GM23338 (cell line): ENCODE measurements at regions not wholly inside any gene's neighbourhood (a gene's known extent, or its start where the extent isn't known, plus 50 kb on each side); places are given as distances from the start of the nearest gene placed in this dataset.

Experiments used
- ATAC-seq: fragments of 200-7000 bp; cut with Tn5 transposase; 3 replicates; pipeline ENCODE4 v1.9.1; 2020
- DNase-seq: peaks from one replicate; pipeline ENCODE4 v3.0.0-alpha.2; 2015; ENCODE audit warnings: low spot score
- H2AFZ ChIP-seq: fragments of 200-600 bp; sonication (generic); 2 replicates; pipeline ENCODE4 v1.8.0; 2016; ENCODE audit warnings: antibody characterized with exemption, mild to moderate bottlenecking, moderate library complexity
- H3F3A ChIP-seq: fragments of 200-600 bp; sonication (generic); replicated peaks from 2 replicates; pipeline ENCODE4 v1.8.0; 2017; ENCODE audit warnings: antibody characterized with exemption, mixed run types, low read depth
- H3K27ac ChIP-seq: fragments of 200-600 bp; sonication (generic); 2 replicates; pipeline ENCODE4 v1.6.1; 2016; ENCODE audit warnings: low read depth
- H3K27me3 ChIP-seq: fragments of 200-600 bp; sonication (generic); 2 replicates; pipeline ENCODE4 v1.8.0; 2016; ENCODE audit warnings: mild to moderate bottlenecking, mixed run types, moderate library complexity; ENCODE audit not compliant: insufficient read depth
- H3K36me3 ChIP-seq: fragments of 200-600 bp; sonication (generic); 2 replicates; pipeline ENCODE4 v1.8.0; 2016; ENCODE audit warnings: mild to moderate bottlenecking; ENCODE audit not compliant: insufficient read depth
- H3K4me1 ChIP-seq: fragments of 200-600 bp; sonication (generic); 2 replicates; pipeline ENCODE4 v1.8.0; 2016; ENCODE audit warnings: mild to moderate bottlenecking, moderate library complexity; ENCODE audit not compliant: insufficient read depth
- H3K4me2 ChIP-seq: fragments of 200-600 bp; sonication (generic); 2 replicates; pipeline ENCODE4 v1.7.1; 2017; ENCODE audit warnings: mixed run types
- H3K4me3 ChIP-seq: fragments of 200-600 bp; sonication (generic); 2 replicates; pipeline ENCODE4 v1.6.1; 2016; ENCODE audit warnings: mixed run types
- H3K79me2 ChIP-seq: fragments of 200-600 bp; sonication (generic); replicated peaks from 2 replicates; pipeline ENCODE4 v1.8.0; 2017; ENCODE audit warnings: mild to moderate bottlenecking; ENCODE audit not compliant: insufficient read depth
- H3K9me2 ChIP-seq: fragments of 200-600 bp; sonication (generic); 2 replicates; pipeline ENCODE4 v1.8.0; 2017; ENCODE audit not compliant: insufficient read depth
- H4K20me1 ChIP-seq: fragments of 200-600 bp; sonication (generic); replicated peaks from 2 replicates; pipeline ENCODE4 v1.8.0; 2017; ENCODE audit warnings: mild to moderate bottlenecking; ENCODE audit not compliant: insufficient read depth
- H3K27ac Mint-ChIP-seq: 2 replicates; pipeline ENCODE4 v1.8.0; 2020; ENCODE audit warnings: inconsistent platforms, mild to moderate bottlenecking, moderate library complexity, mixed read lengths
- H3K27me3 Mint-ChIP-seq: 3 replicates; pipeline ENCODE4 v1.8.0; 2022; ENCODE audit warnings: low read depth, mild to moderate bottlenecking, moderate library complexity, mixed read lengths, inconsistent platforms; ENCODE audit not compliant: insufficient read depth, poor library complexity
- H3K36me3 Mint-ChIP-seq: 3 replicates; pipeline ENCODE4 v1.8.0; 2021; ENCODE audit warnings: low read depth, mild to moderate bottlenecking, inconsistent platforms, moderate library complexity, mixed read lengths
- H3K4me1 Mint-ChIP-seq: 3 replicates; pipeline ENCODE4 v1.8.0; 2020; ENCODE audit warnings: mild to moderate bottlenecking, inconsistent platforms, mixed read lengths
- H3K4me3 Mint-ChIP-seq: 3 replicates; pipeline ENCODE4 v1.8.0; 2021; ENCODE audit warnings: moderate library complexity, mild to moderate bottlenecking, inconsistent platforms, mixed read lengths
- H3K9me3 Mint-ChIP-seq: 3 replicates; pipeline ENCODE4 v1.8.0; 2020; ENCODE audit warnings: moderate library complexity, mild to moderate bottlenecking, inconsistent platforms, mixed read lengths
- EZH2 ChIP-seq: fragments of 200-600 bp; sonication (generic); IDR thresholded peaks from one replicate; pipeline ENCODE4 v1.8.0; 2017; ENCODE audit warnings: antibody characterized with exemption, mild to moderate bottlenecking, low read depth; ENCODE audit not compliant: unreplicated experiment
- EZH2phosphoT487 ChIP-seq: fragments of 200-600 bp; sonication (generic); IDR thresholded peaks from one replicate; pipeline ENCODE4 v1.8.1; 2018; ENCODE audit warnings: antibody characterized with exemption; ENCODE audit not compliant: unreplicated experiment
- JUNB ChIP-seq: IDR thresholded peaks from one replicate; pipeline ENCODE4 v1.6.1; 2016; ENCODE audit warnings: antibody characterized with exemption; ENCODE audit not compliant: unreplicated experiment
- NANOG ChIP-seq: IDR thresholded peaks from 2 replicates; pipeline ENCODE4 v1.6.1; 2016; ENCODE audit warnings: antibody characterized with exemption, borderline replicate concordance
- ZNF331 ChIP-seq: fragments of 250-450 bp; sonication (Bioruptor Pico); IDR thresholded peaks from 2 replicates; pipeline ENCODE4 v1.5.0; 2020; ENCODE audit warnings: low read depth, mild to moderate bottlenecking, moderate library complexity
- TF ChIP-seq, protein P1 (sequence below): fragments of 250-450 bp; sonication (Bioruptor Pico); IDR thresholded peaks from 2 replicates; pipeline ENCODE4 v1.5.0; 2020; ENCODE audit warnings: mild to moderate bottlenecking, moderate library complexity
- TF ChIP-seq, protein P2 (sequence below), 2 experiments: fragments of 200-600 bp in 1 of 2; sonication (generic) in 1 of 2; conservative IDR thresholded peaks; 2 replicates each; pipeline versions ENCODE4 v1.5.1 to v1.6.1; 2016 to 2017; ENCODE audit warnings: antibody characterized with exemption in 2 of 2, low read depth in 2 of 2, mild to moderate bottlenecking in 2 of 2, moderate library complexity in 1 of 2
- TF ChIP-seq, protein P3 (sequence below): IDR thresholded peaks from 2 replicates; pipeline ENCODE4 v1.6.1; 2016; ENCODE audit warnings: antibody characterized with exemption
- TF ChIP-seq, protein P4 (sequence below): IDR thresholded peaks from one replicate; pipeline ENCODE4 v1.6.1; 2018; ENCODE audit warnings: antibody characterized with exemption; ENCODE audit not compliant: unreplicated experiment

DNA sequence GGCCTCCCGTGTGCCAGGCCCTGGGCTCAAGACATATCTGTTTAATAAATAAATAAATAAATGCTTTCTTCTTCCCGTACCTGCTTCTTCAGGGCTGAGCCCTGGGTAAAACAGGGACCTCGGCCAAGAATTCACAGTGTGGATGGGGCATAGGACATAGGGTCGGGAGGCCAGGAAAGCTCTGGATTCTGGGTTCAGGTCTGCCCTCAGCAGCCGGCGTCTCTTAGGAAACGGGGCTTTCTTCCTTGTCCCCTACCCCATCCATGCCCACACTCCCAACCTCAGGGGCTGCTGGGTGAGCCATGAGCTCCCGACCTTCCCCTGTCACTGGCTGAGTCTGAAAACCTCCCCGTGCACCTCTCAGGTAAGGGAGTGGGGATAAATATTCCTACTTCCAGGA lies 55.7 kb upstream of the ALX4 start:
- H2AFZ ChIP-seq = peak overlapping the region; percentile 14; the same call in 1 of the 2 replicates
- H3K9me2 ChIP-seq = no peaks in the 10 kb centered on the region
- TF ChIP-seq ZNF331 (CRISPR knock-in tag) = no peak
- TF ChIP-seq, protein P1, sequence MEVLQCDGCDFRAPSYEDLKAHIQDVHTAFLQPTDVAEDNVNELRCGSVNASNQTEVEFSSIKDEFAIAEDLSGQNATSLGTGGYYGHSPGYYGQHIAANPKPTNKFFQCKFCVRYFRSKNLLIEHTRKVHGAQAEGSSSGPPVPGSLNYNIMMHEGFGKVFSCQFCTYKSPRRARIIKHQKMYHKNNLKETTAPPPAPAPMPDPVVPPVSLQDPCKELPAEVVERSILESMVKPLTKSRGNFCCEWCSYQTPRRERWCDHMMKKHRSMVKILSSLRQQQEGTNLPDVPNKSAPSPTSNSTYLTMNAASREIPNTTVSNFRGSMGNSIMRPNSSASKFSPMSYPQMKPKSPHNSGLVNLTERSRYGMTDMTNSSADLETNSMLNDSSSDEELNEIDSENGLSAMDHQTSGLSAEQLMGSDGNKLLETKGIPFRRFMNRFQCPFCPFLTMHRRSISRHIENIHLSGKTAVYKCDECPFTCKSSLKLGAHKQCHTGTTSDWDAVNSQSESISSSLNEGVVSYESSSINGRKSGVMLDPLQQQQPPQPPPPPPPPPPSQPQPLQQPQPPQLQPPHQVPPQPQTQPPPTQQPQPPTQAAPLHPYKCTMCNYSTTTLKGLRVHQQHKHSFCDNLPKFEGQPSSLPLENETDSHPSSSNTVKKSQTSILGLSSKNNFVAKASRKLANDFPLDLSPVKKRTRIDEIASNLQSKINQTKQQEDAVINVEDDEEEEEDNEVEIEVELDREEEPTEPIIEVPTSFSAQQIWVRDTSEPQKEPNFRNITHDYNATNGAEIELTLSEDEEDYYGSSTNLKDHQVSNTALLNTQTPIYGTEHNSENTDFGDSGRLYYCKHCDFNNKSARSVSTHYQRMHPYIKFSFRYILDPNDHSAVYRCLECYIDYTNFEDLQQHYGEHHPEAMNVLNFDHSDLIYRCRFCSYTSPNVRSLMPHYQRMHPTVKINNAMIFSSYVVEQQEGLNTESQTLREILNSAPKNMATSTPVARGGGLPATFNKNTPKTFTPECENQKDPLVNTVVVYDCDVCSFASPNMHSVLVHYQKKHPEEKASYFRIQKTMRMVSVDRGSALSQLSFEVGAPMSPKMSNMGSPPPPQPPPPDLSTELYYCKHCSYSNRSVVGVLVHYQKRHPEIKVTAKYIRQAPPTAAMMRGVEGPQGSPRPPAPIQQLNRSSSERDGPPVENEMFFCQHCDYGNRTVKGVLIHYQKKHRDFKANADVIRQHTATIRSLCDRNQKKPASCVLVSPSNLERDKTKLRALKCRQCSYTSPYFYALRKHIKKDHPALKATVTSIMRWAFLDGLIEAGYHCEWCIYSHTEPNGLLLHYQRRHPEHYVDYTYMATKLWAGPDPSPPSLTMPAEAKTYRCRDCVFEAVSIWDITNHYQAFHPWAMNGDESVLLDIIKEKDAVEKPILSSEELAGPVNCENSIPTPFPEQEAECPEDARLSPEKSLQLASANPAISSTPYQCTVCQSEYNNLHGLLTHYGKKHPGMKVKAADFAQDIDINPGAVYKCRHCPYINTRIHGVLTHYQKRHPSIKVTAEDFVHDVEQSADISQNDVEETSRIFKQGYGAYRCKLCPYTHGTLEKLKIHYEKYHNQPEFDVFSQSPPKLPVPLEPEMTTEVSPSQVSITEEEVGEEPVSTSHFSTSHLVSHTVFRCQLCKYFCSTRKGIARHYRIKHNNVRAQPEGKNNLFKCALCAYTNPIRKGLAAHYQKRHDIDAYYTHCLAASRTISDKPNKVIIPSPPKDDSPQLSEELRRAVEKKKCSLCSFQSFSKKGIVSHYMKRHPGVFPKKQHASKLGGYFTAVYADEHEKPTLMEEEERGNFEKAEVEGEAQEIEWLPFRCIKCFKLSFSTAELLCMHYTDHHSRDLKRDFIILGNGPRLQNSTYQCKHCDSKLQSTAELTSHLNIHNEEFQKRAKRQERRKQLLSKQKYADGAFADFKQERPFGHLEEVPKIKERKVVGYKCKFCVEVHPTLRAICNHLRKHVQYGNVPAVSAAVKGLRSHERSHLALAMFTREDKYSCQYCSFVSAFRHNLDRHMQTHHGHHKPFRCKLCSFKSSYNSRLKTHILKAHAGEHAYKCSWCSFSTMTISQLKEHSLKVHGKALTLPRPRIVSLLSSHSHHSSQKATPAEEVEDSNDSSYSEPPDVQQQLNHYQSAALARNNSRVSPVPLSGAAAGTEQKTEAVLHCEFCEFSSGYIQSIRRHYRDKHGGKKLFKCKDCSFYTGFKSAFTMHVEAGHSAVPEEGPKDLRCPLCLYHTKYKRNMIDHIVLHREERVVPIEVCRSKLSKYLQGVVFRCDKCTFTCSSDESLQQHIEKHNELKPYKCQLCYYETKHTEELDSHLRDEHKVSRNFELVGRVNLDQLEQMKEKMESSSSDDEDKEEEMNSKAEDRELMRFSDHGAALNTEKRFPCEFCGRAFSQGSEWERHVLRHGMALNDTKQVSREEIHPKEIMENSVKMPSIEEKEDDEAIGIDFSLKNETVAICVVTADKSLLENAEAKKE (CRISPR knock-in tag) = no peak
- TF ChIP-seq, protein P2, sequence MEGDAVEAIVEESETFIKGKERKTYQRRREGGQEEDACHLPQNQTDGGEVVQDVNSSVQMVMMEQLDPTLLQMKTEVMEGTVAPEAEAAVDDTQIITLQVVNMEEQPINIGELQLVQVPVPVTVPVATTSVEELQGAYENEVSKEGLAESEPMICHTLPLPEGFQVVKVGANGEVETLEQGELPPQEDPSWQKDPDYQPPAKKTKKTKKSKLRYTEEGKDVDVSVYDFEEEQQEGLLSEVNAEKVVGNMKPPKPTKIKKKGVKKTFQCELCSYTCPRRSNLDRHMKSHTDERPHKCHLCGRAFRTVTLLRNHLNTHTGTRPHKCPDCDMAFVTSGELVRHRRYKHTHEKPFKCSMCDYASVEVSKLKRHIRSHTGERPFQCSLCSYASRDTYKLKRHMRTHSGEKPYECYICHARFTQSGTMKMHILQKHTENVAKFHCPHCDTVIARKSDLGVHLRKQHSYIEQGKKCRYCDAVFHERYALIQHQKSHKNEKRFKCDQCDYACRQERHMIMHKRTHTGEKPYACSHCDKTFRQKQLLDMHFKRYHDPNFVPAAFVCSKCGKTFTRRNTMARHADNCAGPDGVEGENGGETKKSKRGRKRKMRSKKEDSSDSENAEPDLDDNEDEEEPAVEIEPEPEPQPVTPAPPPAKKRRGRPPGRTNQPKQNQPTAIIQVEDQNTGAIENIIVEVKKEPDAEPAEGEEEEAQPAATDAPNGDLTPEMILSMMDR (conservative IDR thresholded peaks at IDR 0.05; ENCODE audit: low read depth in 2 of 2) = no peak
- TF ChIP-seq, protein P3, sequence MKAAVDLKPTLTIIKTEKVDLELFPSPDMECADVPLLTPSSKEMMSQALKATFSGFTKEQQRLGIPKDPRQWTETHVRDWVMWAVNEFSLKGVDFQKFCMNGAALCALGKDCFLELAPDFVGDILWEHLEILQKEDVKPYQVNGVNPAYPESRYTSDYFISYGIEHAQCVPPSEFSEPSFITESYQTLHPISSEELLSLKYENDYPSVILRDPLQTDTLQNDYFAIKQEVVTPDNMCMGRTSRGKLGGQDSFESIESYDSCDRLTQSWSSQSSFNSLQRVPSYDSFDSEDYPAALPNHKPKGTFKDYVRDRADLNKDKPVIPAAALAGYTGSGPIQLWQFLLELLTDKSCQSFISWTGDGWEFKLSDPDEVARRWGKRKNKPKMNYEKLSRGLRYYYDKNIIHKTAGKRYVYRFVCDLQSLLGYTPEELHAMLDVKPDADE = no peak
- TF ChIP-seq JUNB = no peak
- TF ChIP-seq, protein P4, sequence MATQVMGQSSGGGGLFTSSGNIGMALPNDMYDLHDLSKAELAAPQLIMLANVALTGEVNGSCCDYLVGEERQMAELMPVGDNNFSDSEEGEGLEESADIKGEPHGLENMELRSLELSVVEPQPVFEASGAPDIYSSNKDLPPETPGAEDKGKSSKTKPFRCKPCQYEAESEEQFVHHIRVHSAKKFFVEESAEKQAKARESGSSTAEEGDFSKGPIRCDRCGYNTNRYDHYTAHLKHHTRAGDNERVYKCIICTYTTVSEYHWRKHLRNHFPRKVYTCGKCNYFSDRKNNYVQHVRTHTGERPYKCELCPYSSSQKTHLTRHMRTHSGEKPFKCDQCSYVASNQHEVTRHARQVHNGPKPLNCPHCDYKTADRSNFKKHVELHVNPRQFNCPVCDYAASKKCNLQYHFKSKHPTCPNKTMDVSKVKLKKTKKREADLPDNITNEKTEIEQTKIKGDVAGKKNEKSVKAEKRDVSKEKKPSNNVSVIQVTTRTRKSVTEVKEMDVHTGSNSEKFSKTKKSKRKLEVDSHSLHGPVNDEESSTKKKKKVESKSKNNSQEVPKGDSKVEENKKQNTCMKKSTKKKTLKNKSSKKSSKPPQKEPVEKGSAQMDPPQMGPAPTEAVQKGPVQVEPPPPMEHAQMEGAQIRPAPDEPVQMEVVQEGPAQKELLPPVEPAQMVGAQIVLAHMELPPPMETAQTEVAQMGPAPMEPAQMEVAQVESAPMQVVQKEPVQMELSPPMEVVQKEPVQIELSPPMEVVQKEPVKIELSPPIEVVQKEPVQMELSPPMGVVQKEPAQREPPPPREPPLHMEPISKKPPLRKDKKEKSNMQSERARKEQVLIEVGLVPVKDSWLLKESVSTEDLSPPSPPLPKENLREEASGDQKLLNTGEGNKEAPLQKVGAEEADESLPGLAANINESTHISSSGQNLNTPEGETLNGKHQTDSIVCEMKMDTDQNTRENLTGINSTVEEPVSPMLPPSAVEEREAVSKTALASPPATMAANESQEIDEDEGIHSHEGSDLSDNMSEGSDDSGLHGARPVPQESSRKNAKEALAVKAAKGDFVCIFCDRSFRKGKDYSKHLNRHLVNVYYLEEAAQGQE = no peak
- no peak for TF ChIP-seq NANOG
- TF ChIP-seq EZH2phosphoT487 = no peak
- no peak for TF ChIP-seq EZH2
- H3K27ac Mint-ChIP-seq = no peak overlapping the region
- ATAC-seq (no peak; the same call in 2 of the 3 replicates), DNase-seq (no peak)
- no peak overlapping the region for H3K4me3 ChIP-seq
- H3K27ac ChIP-seq = no peak overlapping the region
- no peaks in the 10 kb centered on the region for H3K36me3 Mint-ChIP-seq
- H3K36me3 ChIP-seq = no peaks in the 10 kb centered on the region
- H3F3A ChIP-seq = no peaks in the 10 kb centered on the region
- no peak overlapping the region for H3K4me3 Mint-ChIP-seq
- no peaks in the 10 kb centered on the region for H3K27me3 ChIP-seq
- H3K4me2 ChIP-seq = no peak overlapping the region
- H3K4me1 Mint-ChIP-seq = peaks cover 22% of the 10 kb centered on the region
- H3K79me2 ChIP-seq = no peaks in the 10 kb centered on the region
- peaks cover 9% of the 10 kb centered on the region for H3K27me3 Mint-ChIP-seq
- H3K9me3 Mint-ChIP-seq = no peaks in the 10 kb centered on the region
- H3K4me1 ChIP-seq = peaks cover 12% of the 10 kb centered on the region; the same call in 1 of the 2 replicates
- no peaks in the 10 kb centered on the region for H4K20me1 ChIP-seq
